ENCODE measurements at regions not wholly inside any gene's neighbourhood (a gene's known extent, or its start where the extent isn't known, plus 50 kb on each side); places are given as distances from the start of the nearest gene placed in this dataset.

DNA sequence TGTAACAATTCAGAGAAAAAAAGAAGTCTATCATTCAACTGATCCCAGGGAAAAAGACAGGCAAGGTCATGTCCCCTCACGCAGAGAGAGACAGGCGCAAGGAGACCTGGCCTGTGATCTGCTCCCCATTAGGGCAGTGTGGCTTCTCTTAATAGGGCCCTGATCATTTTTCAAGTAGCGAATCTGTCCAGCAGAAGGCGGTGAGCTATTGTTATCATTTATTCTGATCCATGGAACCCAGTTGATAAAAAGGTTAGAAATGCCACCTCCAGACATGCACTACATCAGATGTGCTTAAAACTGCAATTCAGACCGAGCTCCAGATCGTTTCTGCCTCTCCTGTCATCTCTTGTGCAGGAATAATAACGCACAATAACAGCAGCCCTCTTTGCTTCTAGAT lies 1025.6 kb upstream of the PIK3C3 start:
- H3K27ac ChIP-seq (ENCODE audit: insufficient read depth, low read depth, low read length) = no peak overlapping the region
- BruUV-seq (replicated peaks) = no TSS peak

More for the DNA sequence above, 1025.6 kb upstream of the PIK3C3 start:
- Histone ChIP-seq H3K4me3 (replicated peaks in 1 of 3; ENCODE audit: insufficient read depth in 1 of 3, low read depth in 1 of 3, low read length in 3 of 3) (no peak overlapping the region), H3K9ac (replicated peaks; ENCODE audit: extremely low read depth, insufficient read depth, low read length) (no peak overlapping the region), H3K36me3 (ENCODE audit: control insufficient read depth in 2 of 2, extremely low read depth in 1 of 2, insufficient read depth in 2 of 2, low read length in 2 of 2) (no peaks in the 10 kb centered on the region), H2AFZ (ENCODE audit: low read depth, low read length) (no peak overlapping the region), H3K9me1 (replicated peaks; ENCODE audit: control insufficient read depth, extremely low read depth, insufficient read depth, low read length) (no peaks in the 10 kb centered on the region), H4K20me1 (replicated peaks; ENCODE audit: control insufficient read depth, extremely low read depth, insufficient read depth, low read length) (no peaks in the 10 kb centered on the region), H3K4me1 (ENCODE audit: control insufficient read depth, extremely low read depth, insufficient read depth, low read length) (no peaks in the 10 kb centered on the region), H3K9me3 (replicated peaks; ENCODE audit: control insufficient read depth, insufficient read depth, low read length) (no peaks in the 10 kb centered on the region), H3K4me2 (ENCODE audit: insufficient read depth, low read length) (no peak overlapping the region), H3K27me3 (ENCODE audit: control insufficient read depth in 2 of 2, insufficient read depth in 2 of 2, low read length in 2 of 2) (no peaks in the 10 kb centered on the region), H3K79me2 (ENCODE audit: control insufficient read depth, insufficient read depth, low read length) (no peaks in the 10 kb centered on the region)
- dilution Hi-C loops (cut with MboI; ENCODE audit: extremely low pct_ligation_motif_present, low sequenced_read_pairs) (no loop called here), intact Hi-C loops (cut with micrococcal nuclease) (no loop called here)
- CTCF ChIA-PET = no interaction called here
- FAIRE-seq (no peak), DNase-seq (ENCODE audit: low read depth, low spot score) (no peak)
- no peak for TF ChIP-seq MYC (IDR thresholded peaks at IDR 0.05; ENCODE audit: low read depth, low read length)
- TF ChIP-seq, protein P1, sequence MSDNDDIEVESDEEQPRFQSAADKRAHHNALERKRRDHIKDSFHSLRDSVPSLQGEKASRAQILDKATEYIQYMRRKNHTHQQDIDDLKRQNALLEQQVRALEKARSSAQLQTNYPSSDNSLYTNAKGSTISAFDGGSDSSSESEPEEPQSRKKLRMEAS (IDR thresholded peaks at IDR 0.05; ENCODE audit: insufficient read depth, insufficient read length) = no peak
- no peak for TF ChIP-seq FOS (IDR thresholded peaks at IDR 0.05; ENCODE audit: borderline replicate concordance, insufficient read depth, low read length)
- TF ChIP-seq, protein P2, sequence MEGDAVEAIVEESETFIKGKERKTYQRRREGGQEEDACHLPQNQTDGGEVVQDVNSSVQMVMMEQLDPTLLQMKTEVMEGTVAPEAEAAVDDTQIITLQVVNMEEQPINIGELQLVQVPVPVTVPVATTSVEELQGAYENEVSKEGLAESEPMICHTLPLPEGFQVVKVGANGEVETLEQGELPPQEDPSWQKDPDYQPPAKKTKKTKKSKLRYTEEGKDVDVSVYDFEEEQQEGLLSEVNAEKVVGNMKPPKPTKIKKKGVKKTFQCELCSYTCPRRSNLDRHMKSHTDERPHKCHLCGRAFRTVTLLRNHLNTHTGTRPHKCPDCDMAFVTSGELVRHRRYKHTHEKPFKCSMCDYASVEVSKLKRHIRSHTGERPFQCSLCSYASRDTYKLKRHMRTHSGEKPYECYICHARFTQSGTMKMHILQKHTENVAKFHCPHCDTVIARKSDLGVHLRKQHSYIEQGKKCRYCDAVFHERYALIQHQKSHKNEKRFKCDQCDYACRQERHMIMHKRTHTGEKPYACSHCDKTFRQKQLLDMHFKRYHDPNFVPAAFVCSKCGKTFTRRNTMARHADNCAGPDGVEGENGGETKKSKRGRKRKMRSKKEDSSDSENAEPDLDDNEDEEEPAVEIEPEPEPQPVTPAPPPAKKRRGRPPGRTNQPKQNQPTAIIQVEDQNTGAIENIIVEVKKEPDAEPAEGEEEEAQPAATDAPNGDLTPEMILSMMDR (IDR thresholded peaks at IDR 0.05; ENCODE audit: extremely low read depth in 1 of 2, insufficient read depth in 1 of 2, low read depth in 1 of 2, low read length in 2 of 2) = no peak
- no peak for TF ChIP-seq JUN (IDR thresholded peaks at IDR 0.05; ENCODE audit: borderline replicate concordance, insufficient read depth, insufficient read length, low read depth)
- TF ChIP-seq EZH2 (IDR thresholded peaks at IDR 0.05; ENCODE audit: borderline replicate concordance, low read depth, low read length, severe bottlenecking) = no peak
- TF ChIP-seq POLR2A (IDR thresholded peaks at IDR 0.05; ENCODE audit: low read depth, low read length) = no peak
- TF ChIP-seq POLR2AphosphoS5 (IDR thresholded peaks at IDR 0.05; ENCODE audit: insufficient read depth, low read depth, low read length) = no peak
- no peak for TF ChIP-seq GATA2 (IDR thresholded peaks at IDR 0.05; ENCODE audit: insufficient read depth, insufficient read length, low read depth, low read length)
- POLR2A ChIA-PET = no interaction called here

Data from endothelial cell of umbilical vein (primary cell).